ENCODE measurements at regions not wholly inside any gene's neighbourhood (a gene's known extent, or its start where the extent isn't known, plus 50 kb on each side); places are given as distances from the start of the nearest gene placed in this dataset.

GRCh38 chr1:221100611-221101010 is 221.4 kb downstream of the HLX start:
- Mint-ChIP-seq H3K9me3 (peaks cover 4% of the 10 kb centered on the region), H3K27ac (no peak overlapping the region), H3K4me3 (no peak overlapping the region), H3K36me3 (no peaks in the 10 kb centered on the region), H3K4me1 (ENCODE audit: unreplicated experiment) (no peaks in the 10 kb centered on the region), H3K27me3 (peaks cover 31% of the 10 kb centered on the region)
- no peak for TF ChIP-seq CTCF (conservative IDR thresholded peaks at IDR 0.05)
- no peak for DNase-seq (ENCODE audit: extremely low spot score, unreplicated experiment)

- Mint-ChIP-seq H3K9me3 (peaks cover 4% of the 10 kb centered on the region), H3K4me1 (ENCODE audit: unreplicated experiment) (no peaks in the 10 kb centered on the region), H3K27me3 (peaks cover 33% of the 10 kb centered on the region), H3K27ac (no peak overlapping the region), H3K4me3 (no peak overlapping the region), H3K36me3 (no peaks in the 10 kb centered on the region)
- no peak for TF ChIP-seq CTCF (conservative IDR thresholded peaks at IDR 0.05)
- no peak for DNase-seq (ENCODE audit: extremely low spot score, unreplicated experiment)
Observed at GRCh38 chr1:221101807-221102605, 222.8 kb downstream of the HLX start.

- no peak overlapping the region for H3K4me3 Mint-ChIP-seq
- H3K9me3 Mint-ChIP-seq, result no peaks in the 10 kb centered on the region
- no peak for DNase-seq (ENCODE audit: extremely low spot score, unreplicated experiment)
- peaks cover 21% of the 10 kb centered on the region for H3K27me3 Mint-ChIP-seq
- H3K27ac Mint-ChIP-seq, result no peak overlapping the region
- H3K4me1 Mint-ChIP-seq (ENCODE audit: unreplicated experiment), result no peaks in the 10 kb centered on the region
- TF ChIP-seq CTCF (conservative IDR thresholded peaks at IDR 0.05), result no peak
- H3K36me3 Mint-ChIP-seq, result no peaks in the 10 kb centered on the region
Observed at GRCh38 chr1:221104596-221104995, 225.4 kb downstream of the HLX start.

GRCh38 chr1:221105578-221105977 is 226.3 kb downstream of the HLX start:
- DNase-seq (ENCODE audit: extremely low spot score, unreplicated experiment), result no peak
- TF ChIP-seq CTCF (conservative IDR thresholded peaks at IDR 0.05), result no peak
- H3K27me3 Mint-ChIP-seq, result peaks cover 20% of the 10 kb centered on the region
- H3K36me3 Mint-ChIP-seq, result no peaks in the 10 kb centered on the region
- H3K4me1 Mint-ChIP-seq (ENCODE audit: unreplicated experiment), result no peaks in the 10 kb centered on the region
- H3K4me3 Mint-ChIP-seq, result no peak overlapping the region
- no peak overlapping the region for H3K27ac Mint-ChIP-seq
- no peaks in the 10 kb centered on the region for H3K9me3 Mint-ChIP-seq

- H3K36me3 Mint-ChIP-seq, result no peaks in the 10 kb centered on the region
- H3K9me3 Mint-ChIP-seq, result peaks cover 3% of the 10 kb centered on the region
- DNase-seq (ENCODE audit: extremely low spot score, unreplicated experiment), result no peak
- no peaks in the 10 kb centered on the region for H3K4me1 Mint-ChIP-seq (ENCODE audit: unreplicated experiment)
- peaks cover 20% of the 10 kb centered on the region for H3K27me3 Mint-ChIP-seq
- no peak overlapping the region for H3K27ac Mint-ChIP-seq
- no peak for TF ChIP-seq CTCF (conservative IDR thresholded peaks at IDR 0.05)
- H3K4me3 Mint-ChIP-seq, result no peak overlapping the region
Observed at GRCh38 chr1:221106616-221107015, 227.4 kb downstream of the HLX start.

Data from type B pancreatic cell (in vitro differentiated cells).